ENCODE measurements at regions not wholly inside any gene's neighbourhood (a gene's known extent, or its start where the extent isn't known, plus 50 kb on each side); places are given as distances from the start of the nearest gene placed in this dataset.

- TF ChIP-seq POLR2A (IDR thresholded peaks at IDR 0.05) (no peak), CTCF (IDR thresholded peaks at IDR 0.05) (no peak)
Measured at GRCh38 chr18:59957957-59958356, 58.2 kb downstream of the PMAIP1 start.
